A549 (cell line): ENCODE measurements at regions not wholly inside any gene's neighbourhood (a gene's known extent, or its start where the extent isn't known, plus 50 kb on each side); places are given as distances from the start of the nearest gene placed in this dataset.

Experiments
- ATAC-seq, 2 experiments: fragments of 200-7000 bp in 1 of 2; fragments of >200 bp in 1 of 2; cut with Nextera tagmentation in 1 of 2; cut with Tn5 transposase in 1 of 2; 3 replicates each; pipeline versions ENCODE4 v1.8.0 to v1.9.1; 2018 to 2020; ENCODE audit warnings: mild to moderate bottlenecking in 1 of 2, moderate library complexity in 1 of 2
- CTCF ChIA-PET: fragments of 300-600 bp; sonication (Branson Sonifier 250); formaldehyde crosslinking; extraction: SDS; loops from one replicate; lab custom pipeline; 2021; ENCODE audit warnings: antibody characterized with exemption, inconsistent platforms; lab: Yijun Ruan, JAX
- POLR2A ChIA-PET: fragments of 350-600 bp; formaldehyde crosslinking; extraction: SDS; loops from one replicate; lab custom pipeline; 2021; ENCODE audit warnings: antibody characterized with exemption, inconsistent platforms; lab: Yijun Ruan, JAX
- DNase-seq, 2 experiments: peaks; one replicate each; pipeline versions ENCODE4 v3.0.0 to v3.0.0-alpha.2; 2011 to 2016; ENCODE audit warnings: low read depth in 1 of 2, low spot score in 1 of 2
- FAIRE-seq: peaks from 2 replicates; lab custom pipeline; 2011; peaks lifted over from hg19 to GRCh38; lab: Jason Lieb, UNC
- H3K27ac ChIP-seq, 2 experiments: fragments of >200 bp; sonication (Bioruptor Twin); formaldehyde crosslinking; 3 replicates each; pipeline ENCODE4 v1.5.1; 2016 to 2017
- H3K4me1 ChIP-seq: fragments of >200 bp; sonication (Bioruptor Twin); formaldehyde crosslinking; 3 replicates; pipeline ENCODE4 v1.6.1; 2016
- H3K4me2 ChIP-seq: fragments of >200 bp; sonication (Bioruptor Twin); formaldehyde crosslinking; 3 replicates; pipeline ENCODE4 v1.6.1; 2016
- H3K4me3 ChIP-seq: fragments of >200 bp; sonication (Bioruptor Twin); formaldehyde crosslinking; 3 replicates; pipeline ENCODE4 v1.5.1; 2016
- H3K9me3 ChIP-seq: fragments of >200 bp; sonication (Bioruptor Twin); formaldehyde crosslinking; 3 replicates; pipeline ENCODE4 v1.6.1; 2016
- CBX2 ChIP-seq: fragments of 200-600 bp; sonication (generic); IDR thresholded peaks from 2 replicates; pipeline ENCODE4 v1.6.1; 2016; ENCODE audit warnings: low read depth, mild to moderate bottlenecking, borderline replicate concordance
- CBX8 ChIP-seq: fragments of 200-600 bp; sonication (generic); IDR thresholded peaks from 2 replicates; pipeline ENCODE4 v1.6.1; 2016
- CEBPB ChIP-seq, 2 experiments: fragments of >200 bp in 1 of 2; sonication (Bioruptor Twin) in 1 of 2; formaldehyde crosslinking in 1 of 2; IDR thresholded peaks; 2 replicates each; pipeline ENCODE4 v1.6.1; 2012 to 2016
- CHD2 ChIP-seq: fragments of 150-350 bp; IDR thresholded peaks from 2 replicates; pipeline ENCODE4 v1.6.1; 2014; ENCODE audit warnings: low read length; ENCODE audit not compliant: partially characterized antibody
- CHD4 ChIP-seq: fragments of 200-600 bp; sonication (generic); IDR thresholded peaks from 2 replicates; pipeline ENCODE4 v1.6.1; 2016; ENCODE audit warnings: antibody characterized with exemption, mild to moderate bottlenecking, borderline replicate concordance
- EHMT2 ChIP-seq: fragments of 200-600 bp; sonication (generic); IDR thresholded peaks from 2 replicates; pipeline ENCODE4 v1.6.1; 2016; ENCODE audit warnings: antibody characterized with exemption, low read depth, mild to moderate bottlenecking, moderate library complexity
- EP300 ChIP-seq, 2 experiments: fragments of >200 bp; sonication (Bioruptor Twin); formaldehyde crosslinking; IDR thresholded peaks; 2 replicates in 1 of 2; 3 replicates in 1 of 2; pipeline ENCODE4 v1.6.1; 2016 to 2017
- ESRRA ChIP-seq: fragments of 150-350 bp; IDR thresholded peaks from 2 replicates; pipeline ENCODE4 v1.6.1; 2014; ENCODE audit warnings: mild to moderate bottlenecking, low read length, borderline replicate concordance
- FOXS1 ChIP-seq: fragments of 250-450 bp; sonication (Bioruptor Pico); IDR thresholded peaks from 2 replicates; pipeline ENCODE4 v1.5.0; 2020; ENCODE audit warnings: mild to moderate bottlenecking, moderate library complexity
- GATA3 ChIP-seq: IDR thresholded peaks from 2 replicates; pipeline ENCODE4 v1.6.1; 2012; ENCODE audit warnings: borderline replicate concordance
- HOXA7 ChIP-seq: fragments of 250-450 bp; sonication (Bioruptor Pico); IDR thresholded peaks from 2 replicates; pipeline ENCODE4 v1.5.0; 2020; ENCODE audit warnings: mild to moderate bottlenecking, moderate library complexity
- JUN ChIP-seq, 2 experiments: fragments of >200 bp; sonication (Bioruptor Twin); formaldehyde crosslinking; IDR thresholded peaks; 2 replicates in 1 of 2; 3 replicates in 1 of 2; pipeline ENCODE4 v1.6.1; 2016 to 2017
- JUNB ChIP-seq: fragments of >200 bp; sonication (Bioruptor Twin); formaldehyde crosslinking; IDR thresholded peaks from 2 replicates; pipeline ENCODE4 v1.6.1; 2016
- NPAS2 ChIP-seq: fragments of 250-450 bp; sonication (Bioruptor Pico); IDR thresholded peaks from 2 replicates; pipeline ENCODE4 v1.8.0; 2022; ENCODE audit warnings: mild to moderate bottlenecking, moderate library complexity, borderline replicate concordance
- NR3C1 ChIP-seq: fragments of >200 bp; sonication (Bioruptor Twin); formaldehyde crosslinking; IDR thresholded peaks from 3 replicates; pipeline ENCODE4 v1.6.1; 2017
- POLR2AphosphoS2 ChIP-seq: conservative IDR thresholded peaks from 2 replicates; pipeline ENCODE4 v1.6.1; 2012; ENCODE audit warnings: low read length, improper control_type of control experiment, inconsistent platforms
- RAD21 ChIP-seq, 2 experiments: fragments of >200 bp in 1 of 2; sonication (Bioruptor Twin) in 1 of 2; formaldehyde crosslinking in 1 of 2; IDR thresholded peaks in 1 of 2; conservative IDR thresholded peaks in 1 of 2; 2 replicates in 1 of 2; 3 replicates in 1 of 2; pipeline ENCODE4 v1.6.1; 2012 to 2018; ENCODE audit warnings: inconsistent platforms in 1 of 2
- RARB ChIP-seq: fragments of 250-450 bp; sonication (Bioruptor Pico); IDR thresholded peaks from 2 replicates; pipeline ENCODE4 v1.8.0; 2021; ENCODE audit warnings: mild to moderate bottlenecking, moderate library complexity
- RCOR1 ChIP-seq: fragments of 150-350 bp; IDR thresholded peaks from 2 replicates; pipeline ENCODE4 v1.6.1; 2014; ENCODE audit warnings: antibody characterized with exemption, low read length, low read depth
- RFX5 ChIP-seq: fragments of 450-650 bp; IDR thresholded peaks from 2 replicates; pipeline ENCODE4 v1.7.1; 2014; ENCODE audit warnings: antibody characterized with exemption, mild to moderate bottlenecking, moderate library complexity
- RNF2 ChIP-seq: fragments of 200-600 bp; sonication (generic); IDR thresholded peaks from 2 replicates; pipeline ENCODE4 v1.6.1; 2016; ENCODE audit warnings: low read depth, mild to moderate bottlenecking, antibody characterized with exemption, moderate library complexity, borderline replicate concordance
- SREBF2 ChIP-seq: fragments of 450-650 bp; IDR thresholded peaks from 2 replicates; pipeline ENCODE4 v1.6.1; 2014; ENCODE audit warnings: mild to moderate bottlenecking, moderate library complexity
- TP53 ChIP-seq: fragments of 250-450 bp; sonication (Bioruptor Pico); IDR thresholded peaks from 2 replicates; pipeline ENCODE4 v1.5.0; 2021; ENCODE audit warnings: mild to moderate bottlenecking, moderate library complexity
- ZC3H11A ChIP-seq: fragments of 450-650 bp; IDR thresholded peaks from 2 replicates; pipeline ENCODE4 v1.6.1; 2014; ENCODE audit warnings: antibody characterized with exemption, mild to moderate bottlenecking
- ZFP36 ChIP-seq: fragments of 450-650 bp; IDR thresholded peaks from 2 replicates; pipeline ENCODE4 v1.6.1; 2014; ENCODE audit warnings: borderline replicate concordance; ENCODE audit not compliant: partially characterized antibody
- WGBS: methylation state at CpG from one replicate; pipeline ENCODE4 v1.1.6; 2017; ENCODE audit errors: missing lambda C conversion rate; 5-methylcytosine and 5-hydroxymethylcytosine counted together
- TF ChIP-seq, protein P1 (sequence below): IDR thresholded peaks from 2 replicates; pipeline ENCODE4 v1.6.1; 2012
- TF ChIP-seq, protein P2 (sequence below): fragments of >200 bp; sonication (Bioruptor Twin); formaldehyde crosslinking; IDR thresholded peaks from 3 replicates; pipeline ENCODE4 v1.5.1; 2016
- TF ChIP-seq, protein P3 (sequence below): fragments of 250-450 bp; sonication (Bioruptor Pico); IDR thresholded peaks from 2 replicates; pipeline ENCODE4 v1.5.0; 2020; ENCODE audit warnings: low read depth, mild to moderate bottlenecking, moderate library complexity
- TF ChIP-seq, protein P4 (sequence below): IDR thresholded peaks from 2 replicates; pipeline ENCODE4 v1.6.1; 2012; ENCODE audit warnings: low read depth, borderline replicate concordance

DNA sequence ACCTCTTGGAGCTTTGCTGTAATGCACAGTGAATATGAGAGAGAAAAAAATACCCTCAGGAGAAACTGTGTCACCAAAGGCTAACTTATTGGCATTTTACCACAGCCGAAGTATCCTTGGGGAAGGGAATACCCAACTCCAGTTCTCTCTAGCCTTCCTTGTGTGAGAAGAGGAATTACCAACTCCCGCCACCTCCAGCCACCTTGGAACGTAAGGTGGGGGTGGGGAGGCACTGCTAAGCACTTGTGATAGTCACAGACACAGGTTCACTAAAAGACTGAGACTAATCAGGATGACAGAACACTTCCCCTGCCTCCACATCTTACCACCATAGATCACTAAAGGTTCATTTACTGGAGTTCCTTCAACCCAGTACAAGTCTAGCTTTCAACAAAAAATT lies 102.0 kb upstream of the ADAMTS19 start:
- H3K4me1 ChIP-seq, result no peaks in the 10 kb centered on the region
- no peak for ATAC-seq
- CTCF ChIA-PET, result interaction anchor here (0.5 kb wide), 1 partner anchor 16 kb away, joined by 3 read pairs; no protein-coding TSS in a partner anchor
- no peaks in the 10 kb centered on the region for H3K9me3 ChIP-seq
- H3K4me3 ChIP-seq, result no peak overlapping the region
- no peak for FAIRE-seq
- WGBS, result 0% methylated on average over 3 of the region's 3 CpGs
- DNase-seq, result no peak
- H3K4me2 ChIP-seq, result no peak overlapping the region
- POLR2A ChIA-PET, result no interaction called here
- no peak overlapping the region for H3K27ac ChIP-seq
- TF ChIP-seq CBX8 (no peak), NPAS2 (CRISPR knock-in tag) (no peak), JUNB (no peak), ZFP36 (no peak), POLR2AphosphoS2 (no peak), RFX5 (no peak), CEBPB (IDR thresholded peaks at IDR 0.05) (no peak), ZC3H11A (no peak), SREBF2 (no peak)
- TF ChIP-seq, protein P1, sequence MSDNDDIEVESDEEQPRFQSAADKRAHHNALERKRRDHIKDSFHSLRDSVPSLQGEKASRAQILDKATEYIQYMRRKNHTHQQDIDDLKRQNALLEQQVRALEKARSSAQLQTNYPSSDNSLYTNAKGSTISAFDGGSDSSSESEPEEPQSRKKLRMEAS, result no peak

DNA sequence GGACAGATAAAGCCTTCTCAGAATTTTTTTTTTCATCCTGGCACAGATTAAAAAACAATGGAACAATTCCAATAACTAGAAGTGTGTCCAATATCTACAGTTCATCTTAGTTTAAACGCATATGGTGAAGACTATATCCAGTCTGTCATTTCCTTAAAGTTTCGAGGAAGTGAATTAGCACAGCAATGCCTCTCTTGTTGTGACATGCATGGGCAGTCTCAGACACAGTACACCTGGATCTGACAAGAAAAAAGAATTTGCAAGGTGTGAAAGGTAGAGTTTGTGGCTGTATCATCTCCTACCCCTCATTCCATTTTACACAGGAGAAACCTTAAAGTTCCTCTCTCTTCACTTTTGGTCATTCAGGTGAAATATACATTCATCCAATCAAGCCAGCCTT lies 100.6 kb upstream of the ADAMTS19 start:
- Histone ChIP-seq H3K27ac (no peak overlapping the region), H3K4me1 (no peaks in the 10 kb centered on the region), H3K4me2 (no peak overlapping the region), H3K4me3 (no peak overlapping the region), H3K9me3 (no peaks in the 10 kb centered on the region)
- FAIRE-seq, result no peak
- no peak for DNase-seq
- TF ChIP-seq GATA3 (no peak), TP53 (CRISPR knock-in tag) (no peak), ESRRA (no peak)
- ChIA-PET CTCF (no interaction called here), POLR2A (no interaction called here)
- 0% methylated on average over 2 of the region's 2 CpGs for WGBS
- ATAC-seq, result no peak

DNA sequence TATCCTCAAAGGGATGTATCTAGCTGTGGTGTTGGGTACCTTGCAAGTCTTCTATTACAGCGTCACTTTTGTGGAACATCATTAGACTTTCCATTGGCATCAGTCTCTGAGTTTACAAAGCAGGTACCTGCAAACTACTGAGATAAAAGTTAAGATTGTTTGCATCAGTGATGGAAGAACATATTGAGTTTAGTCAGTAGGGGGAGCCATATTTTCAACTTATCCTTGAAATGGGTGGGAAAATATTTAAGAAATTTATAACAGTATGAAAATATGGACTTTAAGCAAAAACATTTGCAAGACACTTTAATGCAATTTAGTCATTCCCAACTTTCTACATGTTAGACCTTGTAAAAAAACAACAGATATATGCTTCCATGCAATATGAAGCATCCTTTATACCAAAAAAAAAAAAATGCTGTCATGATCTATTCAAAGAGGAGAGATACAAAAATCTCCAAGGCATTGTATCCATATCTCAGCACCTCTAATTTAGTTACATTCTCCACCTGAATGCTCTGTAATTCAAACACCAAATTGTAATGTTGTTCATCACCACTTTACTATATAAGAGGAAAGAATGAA lies 98.6 kb upstream of the ADAMTS19 start:
- no peak for TF ChIP-seq HOXA7
- TF ChIP-seq FOXS1 (CRISPR knock-in tag), result no peak
- TF ChIP-seq RAD21 (conservative IDR thresholded peaks at IDR 0.05 in 1 of 2, IDR thresholded peaks at IDR 0.05 in 1 of 2), result peak in 1 of 2 experiments; percentile 30; a peak in 1 of 5 replicates
- no peak for TF ChIP-seq EP300 (IDR thresholded peaks at IDR 0.05)
- no peak for TF ChIP-seq RARB
- no peak for TF ChIP-seq RCOR1
- TF ChIP-seq, protein P2, sequence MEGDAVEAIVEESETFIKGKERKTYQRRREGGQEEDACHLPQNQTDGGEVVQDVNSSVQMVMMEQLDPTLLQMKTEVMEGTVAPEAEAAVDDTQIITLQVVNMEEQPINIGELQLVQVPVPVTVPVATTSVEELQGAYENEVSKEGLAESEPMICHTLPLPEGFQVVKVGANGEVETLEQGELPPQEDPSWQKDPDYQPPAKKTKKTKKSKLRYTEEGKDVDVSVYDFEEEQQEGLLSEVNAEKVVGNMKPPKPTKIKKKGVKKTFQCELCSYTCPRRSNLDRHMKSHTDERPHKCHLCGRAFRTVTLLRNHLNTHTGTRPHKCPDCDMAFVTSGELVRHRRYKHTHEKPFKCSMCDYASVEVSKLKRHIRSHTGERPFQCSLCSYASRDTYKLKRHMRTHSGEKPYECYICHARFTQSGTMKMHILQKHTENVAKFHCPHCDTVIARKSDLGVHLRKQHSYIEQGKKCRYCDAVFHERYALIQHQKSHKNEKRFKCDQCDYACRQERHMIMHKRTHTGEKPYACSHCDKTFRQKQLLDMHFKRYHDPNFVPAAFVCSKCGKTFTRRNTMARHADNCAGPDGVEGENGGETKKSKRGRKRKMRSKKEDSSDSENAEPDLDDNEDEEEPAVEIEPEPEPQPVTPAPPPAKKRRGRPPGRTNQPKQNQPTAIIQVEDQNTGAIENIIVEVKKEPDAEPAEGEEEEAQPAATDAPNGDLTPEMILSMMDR, result 0 out of 3 replicates have a peak, but pooled peaks have one; percentile 11
- TF ChIP-seq ESRRA, result no peak
- no peak for TF ChIP-seq CHD2
- TF ChIP-seq, all 56 proteins: peak for 2
- FAIRE-seq, result no peak
- Histone ChIP-seq H3K4me3 (no peak overlapping the region), H3K27ac (no peak overlapping the region), H3K4me1 (no peaks in the 10 kb centered on the region), H3K9me3 (no peaks in the 10 kb centered on the region), H3K4me2 (no peak overlapping the region)
- ChIA-PET CTCF (no interaction called here), POLR2A (no interaction called here)
- 0% methylated on average over 1 of the region's 1 CpG for WGBS
- ATAC-seq, result no peak
- DNase-seq, result peak in 1 of 2 experiments; percentile 10

DNA sequence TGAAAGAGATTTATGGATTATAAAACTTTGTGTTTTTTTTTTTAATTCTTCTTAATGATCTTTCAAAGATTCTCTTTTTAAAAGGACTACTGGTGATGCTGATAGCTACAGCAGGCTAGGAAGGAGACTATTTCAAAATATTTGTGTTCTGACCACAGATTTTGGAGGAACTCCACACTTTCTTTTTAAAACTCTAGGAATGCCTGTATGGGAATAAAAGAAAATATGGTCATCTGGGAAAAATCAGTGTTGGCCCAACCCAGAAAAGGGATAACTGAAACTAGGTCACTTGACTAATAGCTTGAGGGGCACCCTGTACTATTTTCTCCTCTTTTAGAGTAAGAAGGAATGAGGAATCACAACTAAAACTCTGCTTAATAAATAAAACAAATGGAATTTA lies 97.6 kb upstream of the ADAMTS19 start:
- H3K9me3 ChIP-seq, result no peaks in the 10 kb centered on the region
- ChIA-PET CTCF (no interaction called here), POLR2A (no interaction called here)
- FAIRE-seq, result no peak
- H3K4me1 ChIP-seq, result no peaks in the 10 kb centered on the region
- no peak overlapping the region for H3K27ac ChIP-seq
- H3K4me2 ChIP-seq, result no peak overlapping the region
- ATAC-seq, result no peak
- no peak for DNase-seq
- H3K4me3 ChIP-seq, result no peak overlapping the region
- TF ChIP-seq NR3C1, result no peak
- TF ChIP-seq SREBF2, result no peak
- TF ChIP-seq, protein P3, sequence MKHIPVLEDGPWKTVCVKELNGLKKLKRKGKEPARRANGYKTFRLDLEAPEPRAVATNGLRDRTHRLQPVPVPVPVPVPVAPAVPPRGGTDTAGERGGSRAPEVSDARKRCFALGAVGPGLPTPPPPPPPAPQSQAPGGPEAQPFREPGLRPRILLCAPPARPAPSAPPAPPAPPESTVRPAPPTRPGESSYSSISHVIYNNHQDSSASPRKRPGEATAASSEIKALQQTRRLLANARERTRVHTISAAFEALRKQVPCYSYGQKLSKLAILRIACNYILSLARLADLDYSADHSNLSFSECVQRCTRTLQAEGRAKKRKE (CRISPR knock-in tag), result no peak
- TF ChIP-seq CHD4, result no peak
- TF ChIP-seq ZFP36, result no peak
- no peak for TF ChIP-seq RNF2
- no peak for TF ChIP-seq EHMT2
- TF ChIP-seq, protein P4, sequence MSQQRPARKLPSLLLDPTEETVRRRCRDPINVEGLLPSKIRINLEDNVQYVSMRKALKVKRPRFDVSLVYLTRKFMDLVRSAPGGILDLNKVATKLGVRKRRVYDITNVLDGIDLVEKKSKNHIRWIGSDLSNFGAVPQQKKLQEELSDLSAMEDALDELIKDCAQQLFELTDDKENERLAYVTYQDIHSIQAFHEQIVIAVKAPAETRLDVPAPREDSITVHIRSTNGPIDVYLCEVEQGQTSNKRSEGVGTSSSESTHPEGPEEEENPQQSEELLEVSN, result no peak
- TF ChIP-seq CEBPB (IDR thresholded peaks at IDR 0.05), result no peak
- TF ChIP-seq JUN (IDR thresholded peaks at IDR 0.05), result no peak
- no peak for TF ChIP-seq JUNB
- TF ChIP-seq CBX2, result no peak
- TF ChIP-seq, protein P1, result no peak
